ENCODE measurements at regions not wholly inside any gene's neighbourhood (a gene's known extent, or its start where the extent isn't known, plus 50 kb on each side); places are given as distances from the start of the nearest gene placed in this dataset.

- DNase-seq (ENCODE audit: extremely low read depth, low read depth) = no peak
- no peak for TF ChIP-seq CTCF (IDR thresholded peaks at IDR 0.05; ENCODE audit: low read depth, low read length, missing control alignments)
- H3K4me3 ChIP-seq (replicated peaks; ENCODE audit: low read depth, low read length) = no peak overlapping the region
These were observed 403.8 kb upstream of the HS6ST1 start for GRCh38 chr2:128722489-128722888.

- DNase-seq (ENCODE audit: extremely low read depth, low read depth) = no peak
- no peak overlapping the region for H3K4me3 ChIP-seq (replicated peaks; ENCODE audit: low read depth, low read length)
- TF ChIP-seq CTCF (IDR thresholded peaks at IDR 0.05; ENCODE audit: low read depth, low read length, missing control alignments) = no peak
These were observed 405.9 kb upstream of the HS6ST1 start for GRCh38 chr2:128724547-128724946.

- no peak overlapping the region for H3K4me3 ChIP-seq (replicated peaks; ENCODE audit: low read depth, low read length)
- TF ChIP-seq CTCF (IDR thresholded peaks at IDR 0.05; ENCODE audit: low read depth, low read length, missing control alignments) = no peak
- no peak for DNase-seq (ENCODE audit: extremely low read depth, low read depth)
These were observed 406.3 kb upstream of the HS6ST1 start for GRCh38 chr2:128724972-128725371.

GRCh38 chr2:128726236-128726635 lies 407.6 kb upstream of the HS6ST1 start:
- H3K4me3 ChIP-seq (replicated peaks; ENCODE audit: low read depth, low read length) = no peak overlapping the region
- TF ChIP-seq CTCF (IDR thresholded peaks at IDR 0.05; ENCODE audit: low read depth, low read length, missing control alignments) = no peak
- no peak for DNase-seq (ENCODE audit: extremely low read depth, low read depth)

GRCh38 chr2:128726911-128727310 lies 408.2 kb upstream of the HS6ST1 start:
- DNase-seq (ENCODE audit: extremely low read depth, low read depth) = no peak
- no peak for TF ChIP-seq CTCF (IDR thresholded peaks at IDR 0.05; ENCODE audit: low read depth, low read length, missing control alignments)
- H3K4me3 ChIP-seq (replicated peaks; ENCODE audit: low read depth, low read length) = no peak overlapping the region

- DNase-seq (ENCODE audit: extremely low read depth, low read depth) = no peak
- no peak overlapping the region for H3K4me3 ChIP-seq (replicated peaks; ENCODE audit: low read depth, low read length)
- no peak for TF ChIP-seq CTCF (IDR thresholded peaks at IDR 0.05; ENCODE audit: low read depth, low read length, missing control alignments)
These were observed 408.7 kb upstream of the HS6ST1 start for GRCh38 chr2:128727404-128727803.

- DNase-seq (ENCODE audit: extremely low read depth, low read depth) = peak; percentile 7
- TF ChIP-seq CTCF (IDR thresholded peaks at IDR 0.05; ENCODE audit: low read depth, low read length, missing control alignments) = no peak
- no peak overlapping the region for H3K4me3 ChIP-seq (replicated peaks; ENCODE audit: low read depth, low read length)
These were observed 409.2 kb upstream of the HS6ST1 start for GRCh38 chr2:128727914-128728313.
